A549 (cell line): ENCODE measurements at regions not wholly inside any gene's neighbourhood (a gene's known extent, or its start where the extent isn't known, plus 50 kb on each side); places are given as distances from the start of the nearest gene placed in this dataset.

Experiments
- EP300 ChIP-seq, 2 experiments: fragments of >200 bp; sonication (Bioruptor Twin); formaldehyde crosslinking; IDR thresholded peaks; 2 replicates in 1 of 2; 3 replicates in 1 of 2; pipeline ENCODE4 v1.6.1; 2016 to 2017
- TF ChIP-seq, protein P1 (sequence below): fragments of >200 bp; sonication (Bioruptor Twin); formaldehyde crosslinking; IDR thresholded peaks from 3 replicates; pipeline ENCODE4 v1.5.1; 2016

- TF ChIP-seq EP300 (IDR thresholded peaks at IDR 0.05) = no peak
- TF ChIP-seq, protein P1, sequence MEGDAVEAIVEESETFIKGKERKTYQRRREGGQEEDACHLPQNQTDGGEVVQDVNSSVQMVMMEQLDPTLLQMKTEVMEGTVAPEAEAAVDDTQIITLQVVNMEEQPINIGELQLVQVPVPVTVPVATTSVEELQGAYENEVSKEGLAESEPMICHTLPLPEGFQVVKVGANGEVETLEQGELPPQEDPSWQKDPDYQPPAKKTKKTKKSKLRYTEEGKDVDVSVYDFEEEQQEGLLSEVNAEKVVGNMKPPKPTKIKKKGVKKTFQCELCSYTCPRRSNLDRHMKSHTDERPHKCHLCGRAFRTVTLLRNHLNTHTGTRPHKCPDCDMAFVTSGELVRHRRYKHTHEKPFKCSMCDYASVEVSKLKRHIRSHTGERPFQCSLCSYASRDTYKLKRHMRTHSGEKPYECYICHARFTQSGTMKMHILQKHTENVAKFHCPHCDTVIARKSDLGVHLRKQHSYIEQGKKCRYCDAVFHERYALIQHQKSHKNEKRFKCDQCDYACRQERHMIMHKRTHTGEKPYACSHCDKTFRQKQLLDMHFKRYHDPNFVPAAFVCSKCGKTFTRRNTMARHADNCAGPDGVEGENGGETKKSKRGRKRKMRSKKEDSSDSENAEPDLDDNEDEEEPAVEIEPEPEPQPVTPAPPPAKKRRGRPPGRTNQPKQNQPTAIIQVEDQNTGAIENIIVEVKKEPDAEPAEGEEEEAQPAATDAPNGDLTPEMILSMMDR = no peak
These were observed 115.6 kb downstream of the MN1 start for GRCh38 chr22:27685970-27686369.
